ENCODE measurements at regions not wholly inside any gene's neighbourhood (a gene's known extent, or its start where the extent isn't known, plus 50 kb on each side); places are given as distances from the start of the nearest gene placed in this dataset.
"Not testable (repeated sequence)": the region's sequence is repeated elsewhere in the genome, so short reads cannot be mapped to it uniquely, and the experiment has no call there.

- DNase-seq, result no peak
Observed at GRCh38 chr1:189158155-189158554, 1319.5 kb downstream of the BRINP3 start.

GRCh38 chr1:189175889-189176288 lies 1301.8 kb downstream of the BRINP3 start:
- no peak for DNase-seq

- DNase-seq, result no peak
Observed at GRCh38 chr1:189180057-189180456, 1297.6 kb downstream of the BRINP3 start.

DNA sequence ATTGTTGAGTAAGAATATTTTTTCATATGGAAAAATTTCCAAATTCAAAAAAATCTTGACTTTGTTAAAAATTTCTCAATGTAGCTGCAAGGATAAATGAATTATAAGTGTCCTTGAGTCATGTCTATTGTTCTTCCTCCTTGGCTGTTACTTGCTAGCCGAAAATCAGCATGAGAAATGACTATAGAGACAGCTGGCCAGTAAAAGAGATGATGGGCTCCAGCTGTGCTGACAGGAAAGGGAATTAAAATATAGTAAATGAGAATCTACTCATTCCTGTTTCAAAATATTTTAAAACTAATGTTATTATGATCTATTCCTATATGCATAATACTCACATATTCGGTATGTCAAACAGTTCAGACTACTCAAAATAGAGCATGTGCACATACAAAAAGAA lies 1292.6 kb downstream of the BRINP3 start:
- DNase-seq, result no peak

DNA sequence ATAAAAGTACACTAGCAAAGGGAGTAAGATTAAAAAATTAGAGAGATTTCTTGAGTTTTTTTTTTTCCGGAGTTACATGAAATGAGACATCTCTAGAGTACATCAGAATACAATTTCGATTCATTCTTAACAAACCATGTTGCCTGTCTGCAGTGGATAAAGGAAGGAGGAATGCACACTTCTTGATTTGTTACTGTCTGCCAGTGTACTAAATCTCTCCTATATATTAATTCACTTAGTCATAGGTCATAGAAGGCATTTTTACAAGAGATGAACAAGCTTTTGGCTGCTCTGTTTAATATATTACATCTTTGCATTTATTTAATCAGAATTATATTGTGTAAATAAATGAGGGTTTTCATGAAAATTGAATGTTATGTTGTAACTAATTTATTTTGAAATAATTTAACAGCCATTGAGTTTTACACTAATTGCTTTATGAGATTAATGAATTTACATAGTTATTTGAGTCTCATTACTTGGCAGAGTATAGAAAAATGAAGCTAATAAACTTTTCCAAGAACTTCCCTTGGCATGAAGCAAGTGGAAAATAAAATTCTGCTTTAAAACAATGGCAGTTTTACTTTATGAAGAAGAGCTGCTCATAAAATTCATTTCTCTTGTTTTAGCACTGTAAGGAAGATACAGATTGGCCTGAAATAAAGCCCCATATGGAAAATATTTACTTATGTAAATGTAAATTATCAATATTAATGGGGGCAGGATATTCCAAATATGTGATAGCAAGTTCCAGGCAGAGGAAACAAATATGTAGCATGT lies 1284.7 kb downstream of the BRINP3 start:
- DNase-seq, result no peak

- DNase-seq, result no peak
Observed at GRCh38 chr1:189205863-189206262, 1271.8 kb downstream of the BRINP3 start.

GRCh38 chr1:189206617-189207016 lies 1271.0 kb downstream of the BRINP3 start:
- no peak for DNase-seq

- no peak for DNase-seq
Observed at GRCh38 chr1:189211742-189212141, 1265.9 kb downstream of the BRINP3 start.

DNA sequence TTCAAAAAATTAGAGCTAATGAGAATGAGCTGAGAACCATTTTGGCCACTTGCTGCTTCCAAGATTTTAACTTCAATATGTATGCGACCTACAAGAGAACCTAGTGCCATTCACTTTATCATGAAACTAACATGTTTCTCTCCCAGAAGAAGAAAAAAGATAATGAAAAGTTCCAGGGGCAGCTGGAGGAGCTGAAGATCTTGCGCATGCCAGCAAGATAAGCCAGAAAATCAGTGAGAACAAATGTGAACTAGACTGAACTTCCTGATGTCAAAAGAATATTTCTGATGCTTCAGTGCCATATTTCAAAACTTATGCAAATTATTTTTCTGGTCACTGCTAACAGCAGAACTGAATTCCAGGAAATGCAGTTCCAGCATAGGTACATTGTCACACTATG lies 1265.1 kb downstream of the BRINP3 start:
- no peak for DNase-seq

DNA sequence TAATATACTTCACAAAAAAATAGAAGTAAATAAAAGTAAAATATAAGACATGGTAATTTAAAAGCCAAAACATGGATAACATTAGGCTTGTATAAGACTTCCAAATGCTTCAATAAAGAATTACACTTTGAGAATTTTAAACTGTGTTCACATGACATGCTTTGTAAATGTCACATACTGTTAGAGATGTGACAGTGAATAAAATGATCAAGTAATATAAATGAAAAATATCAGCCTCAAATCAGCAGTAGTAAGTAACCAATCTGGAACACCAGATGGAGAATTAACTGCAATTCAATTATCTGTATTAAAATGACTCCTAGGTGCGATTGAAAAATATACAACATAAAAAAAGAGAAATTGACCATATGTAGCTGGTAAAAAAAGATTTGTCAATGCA lies 1260.8 kb downstream of the BRINP3 start:
- no peak for DNase-seq

DNA sequence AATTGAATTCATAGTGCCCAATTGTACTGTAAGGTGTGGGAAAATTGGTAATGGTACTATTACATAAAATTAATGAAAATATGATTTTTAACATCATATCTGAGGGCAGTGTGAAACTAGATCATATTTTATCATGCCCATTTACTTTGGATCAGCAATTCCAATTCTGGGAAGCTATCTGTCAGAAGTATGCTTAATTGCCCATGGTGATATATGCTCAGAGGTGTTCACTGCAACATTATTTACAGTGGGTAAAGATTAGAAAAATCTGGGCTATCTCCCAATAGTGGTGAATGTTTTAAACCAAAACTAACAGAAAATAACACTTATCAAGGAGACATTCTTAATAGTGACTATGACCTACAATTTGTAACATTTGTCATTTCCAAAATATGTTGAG lies 1260.0 kb downstream of the BRINP3 start:
- DNase-seq, result no peak

DNA sequence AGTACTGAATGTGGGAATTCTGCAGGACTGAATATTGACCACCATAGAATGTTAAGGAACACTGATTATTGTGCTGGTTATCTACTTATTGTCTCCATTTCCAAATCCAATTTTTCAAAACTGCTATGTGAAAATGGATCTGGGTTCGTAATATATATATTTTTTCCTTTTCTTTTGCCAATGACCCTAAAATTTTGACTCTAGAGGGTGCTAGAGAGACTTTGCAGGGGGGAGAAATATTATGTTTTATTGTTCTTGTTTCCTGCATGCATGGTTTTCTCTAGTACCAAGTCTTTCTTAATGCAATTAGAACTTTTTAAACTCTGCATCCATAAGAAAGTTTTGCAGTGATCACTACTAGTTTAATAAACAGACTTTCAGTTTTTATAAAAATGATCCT lies 1256.9 kb downstream of the BRINP3 start:
- no peak for DNase-seq

GRCh38 chr1:189225794-189226145 lies 1251.9 kb downstream of the BRINP3 start:
- DNase-seq, result not testable (repeated sequence)

DNA sequence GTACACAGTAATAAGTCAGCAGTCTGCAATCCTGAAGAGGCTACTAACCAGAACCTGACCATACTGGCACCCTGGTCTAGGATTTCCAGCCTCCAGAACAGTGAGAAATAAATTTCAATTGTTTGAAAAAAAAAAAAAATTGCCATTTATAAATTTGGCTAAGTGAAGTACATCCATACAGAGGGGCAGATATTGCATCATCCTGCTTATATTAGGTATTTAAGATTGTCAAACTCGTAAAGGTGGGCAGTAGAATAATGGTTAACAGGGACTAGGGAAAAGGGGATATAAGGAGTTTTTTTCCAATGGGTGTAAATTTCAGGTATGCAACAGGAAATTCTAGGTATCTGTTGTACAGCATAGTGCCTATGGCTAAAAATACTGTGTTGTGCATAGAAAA lies 1250.9 kb downstream of the BRINP3 start:
- no peak for DNase-seq

DNA sequence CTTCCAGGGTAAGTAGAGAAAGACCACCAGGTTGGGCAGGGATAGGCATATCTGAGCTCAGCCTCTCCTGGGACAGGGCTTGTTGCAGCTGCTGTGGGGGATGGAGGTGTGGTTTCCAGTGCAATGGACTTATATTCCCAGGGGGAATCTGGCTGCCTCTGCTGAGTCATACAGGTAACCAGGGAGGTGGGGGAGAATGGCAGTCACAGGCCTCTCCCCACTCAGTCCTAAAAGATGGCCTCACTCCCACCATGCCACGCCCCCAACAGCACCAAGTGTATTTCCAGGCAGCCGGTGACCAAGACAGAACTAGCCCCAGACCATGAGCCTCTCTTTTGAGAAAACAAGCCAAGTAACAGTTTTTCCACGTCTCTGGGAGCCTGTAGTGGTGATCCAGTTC lies 1240.7 kb downstream of the BRINP3 start:
- DNase-seq, result no peak

DNA sequence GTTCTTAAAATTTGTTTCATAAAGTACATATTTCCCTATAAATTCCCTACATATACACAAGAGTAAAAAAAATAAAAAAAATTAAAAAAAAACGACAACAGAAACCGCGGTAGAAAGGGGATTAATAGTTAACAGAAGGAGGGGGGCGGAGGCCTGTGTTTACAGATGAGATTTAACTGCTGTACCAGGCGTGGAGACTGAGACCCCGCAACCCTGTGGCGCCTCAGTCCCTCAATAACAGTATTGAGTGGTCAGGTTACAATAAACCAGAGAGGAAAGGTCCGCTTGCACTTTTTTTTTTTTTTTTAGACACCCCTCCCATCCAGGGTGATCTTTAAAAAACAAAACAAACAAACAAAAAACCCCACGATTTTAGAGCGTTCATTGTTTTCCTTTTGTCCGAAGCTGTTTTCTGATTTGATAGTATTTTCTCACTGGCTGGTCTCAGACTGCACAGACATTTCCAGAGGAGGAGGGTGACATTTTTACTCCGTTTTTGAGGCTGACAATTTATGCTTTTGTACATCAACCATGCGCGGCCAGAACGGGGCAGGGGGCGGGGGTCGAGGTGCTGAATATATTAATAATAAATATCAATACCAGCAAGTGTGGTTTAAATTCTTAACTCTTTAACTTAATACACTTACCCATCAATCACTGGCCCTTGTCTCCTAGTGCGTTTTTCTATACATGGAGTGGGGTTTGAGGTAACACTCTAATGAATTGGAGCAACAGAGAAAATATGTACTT lies 1223.9 kb downstream of the BRINP3 start:
- no peak for DNase-seq

DNA sequence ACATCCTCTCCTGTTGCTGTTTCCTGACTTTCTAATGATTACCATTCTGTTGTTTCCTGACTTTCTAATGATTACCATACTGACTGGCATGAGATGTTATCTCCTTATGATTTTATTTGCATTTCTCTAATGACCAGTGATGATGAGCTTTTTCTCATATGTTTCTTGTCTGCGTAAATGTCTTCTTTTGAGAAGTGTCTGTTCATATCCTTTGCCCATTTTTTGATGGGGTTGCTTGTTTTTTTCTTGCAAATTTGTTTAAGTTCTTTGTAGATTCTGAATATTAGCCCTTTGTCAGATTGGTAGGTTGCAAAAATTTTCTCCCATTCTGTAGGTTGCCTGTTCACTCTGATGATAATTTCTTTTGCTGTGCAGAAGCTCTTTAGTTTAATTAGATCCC lies 1216.5 kb downstream of the BRINP3 start:
- not testable (repeated sequence) for DNase-seq

- DNase-seq, result no peak
Observed at GRCh38 chr1:189269011-189269410, 1208.7 kb downstream of the BRINP3 start.

DNA sequence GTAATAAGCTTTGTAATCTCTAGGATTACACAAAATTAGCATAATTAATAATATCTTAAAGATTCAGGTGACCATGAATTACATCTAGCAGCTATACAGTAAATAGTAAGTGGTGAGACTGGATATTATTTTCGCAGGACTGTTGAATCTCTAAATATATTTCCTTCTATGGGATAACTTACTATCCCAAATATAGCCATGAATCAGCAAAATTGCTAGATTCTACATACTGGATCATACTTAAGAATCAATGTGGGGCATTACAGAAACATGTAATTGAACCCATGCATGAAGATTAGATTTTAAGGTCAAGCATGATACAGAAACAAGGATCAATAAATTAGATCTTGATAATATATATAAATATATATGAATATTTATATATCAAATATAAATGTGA lies 1203.4 kb downstream of the BRINP3 start:
- DNase-seq, result no peak

DNA sequence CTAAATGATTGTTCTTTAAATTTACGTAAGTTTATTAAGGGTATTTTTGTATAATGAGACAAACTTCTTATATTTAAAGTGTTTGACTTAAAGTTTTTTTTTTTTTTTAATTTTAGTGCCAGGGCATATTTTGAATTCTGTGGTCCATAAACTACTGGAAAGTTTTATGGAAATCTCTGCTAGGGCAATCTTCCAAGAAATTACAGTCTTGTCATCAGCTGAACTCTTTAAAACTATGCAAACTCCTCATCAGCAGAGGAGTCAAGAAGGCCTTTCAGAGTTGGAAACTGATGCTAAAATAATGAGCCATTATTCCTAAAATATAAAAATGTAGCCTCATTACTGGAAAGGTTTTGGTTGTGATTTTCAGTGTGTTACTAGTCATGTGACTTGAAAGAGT lies 1201.9 kb downstream of the BRINP3 start:
- no peak for DNase-seq

GRCh38 chr1:189289346-189289745 lies 1188.3 kb downstream of the BRINP3 start:
- no peak for DNase-seq

- no peak for DNase-seq
Observed at GRCh38 chr1:189301235-189301634, 1176.4 kb downstream of the BRINP3 start.

DNA sequence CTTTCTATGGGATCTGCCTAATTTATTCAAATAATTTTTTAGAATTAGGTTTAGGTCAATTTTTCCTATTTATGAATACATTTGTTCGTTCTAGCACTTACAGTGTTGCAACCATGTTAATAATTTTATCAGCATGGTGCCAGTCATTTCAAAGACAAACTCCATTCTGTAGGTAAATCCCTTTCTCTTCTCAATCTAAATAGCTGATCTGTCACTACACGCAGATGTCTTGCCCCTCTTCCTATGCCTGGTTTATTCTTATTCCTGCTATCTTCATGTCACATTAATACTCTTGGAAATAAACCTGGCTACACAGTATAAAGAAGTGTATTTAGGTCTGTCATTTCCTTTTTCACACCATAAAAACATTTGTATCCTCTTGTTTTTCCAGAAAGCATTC lies 1172.4 kb downstream of the BRINP3 start:
- DNase-seq, result no peak

- no peak for DNase-seq
Observed at GRCh38 chr1:189311915-189312314, 1165.7 kb downstream of the BRINP3 start.

GRCh38 chr1:189312499-189312898 lies 1165.2 kb downstream of the BRINP3 start:
- DNase-seq, result no peak
